ENCODE measurements at regions not wholly inside any gene's neighbourhood (a gene's known extent, or its start where the extent isn't known, plus 50 kb on each side); places are given as distances from the start of the nearest gene placed in this dataset.

DNA sequence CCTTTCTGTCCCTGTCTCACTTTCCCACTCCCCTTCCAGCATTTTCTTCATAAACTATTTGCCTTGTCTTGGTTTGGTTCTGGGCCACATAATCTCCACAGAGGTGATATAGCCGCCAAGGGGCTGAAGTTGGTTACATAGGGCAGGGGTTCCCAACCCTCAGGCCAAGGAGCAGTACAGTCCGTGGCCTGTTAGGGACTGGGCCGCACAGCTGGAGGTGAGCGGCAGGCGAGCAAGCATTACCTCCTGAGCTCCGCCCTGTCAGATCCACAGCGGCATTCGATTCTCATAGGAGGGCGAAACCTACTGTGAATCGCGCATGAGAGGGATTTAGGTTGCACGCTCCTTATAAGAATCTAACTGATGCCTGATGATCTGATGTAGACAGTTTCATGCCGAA lies 80.6 kb upstream of the HIF1A start:
- Histone ChIP-seq H3K14ac (ENCODE audit: insufficient read length) (no peak overlapping the region), H4K5ac (ENCODE audit: insufficient read length, low read depth, low read length) (no peak overlapping the region), H3K9ac (replicated peaks in 1 of 4; ENCODE audit: extremely low read depth in 1 of 4, low read depth in 3 of 4, low read length in 3 of 4) (no peak overlapping the region), H3K4me1 (replicated peaks in 1 of 4; ENCODE audit: control insufficient read depth in 3 of 4, insufficient read depth in 4 of 4, low read length in 3 of 4) (peaks cover 3 to 10% (median 8%) of the 10 kb centered on the region in 4 experiments; a peak in 6 of 7 replicates), H2BK12ac (ENCODE audit: low read depth, low read length) (0 out of 2 replicates have a peak overlapping the region, but pooled peaks have one; percentile 23), H4K20me1 (replicated peaks in 1 of 2; ENCODE audit: control insufficient read depth in 1 of 2, insufficient read depth in 2 of 2, low read length in 2 of 2) (no peaks in the 10 kb centered on the region), H3K23ac (ENCODE audit: insufficient read length) (no peak overlapping the region), H3K4me3 (ENCODE audit: extremely low read depth in 1 of 4, insufficient read depth in 2 of 4, low read depth in 3 of 4, low read length in 4 of 4) (no peak overlapping the region), H2BK5ac (ENCODE audit: low read depth, low read length) (no peak overlapping the region), H3K27me3 (replicated peaks in 1 of 4; ENCODE audit: control insufficient read depth in 3 of 4, extremely low read depth in 1 of 4, insufficient read depth in 3 of 4, low read length in 3 of 4) (no peaks in the 10 kb centered on the region), H3K36me3 (ENCODE audit: control insufficient read depth in 2 of 4, insufficient read depth in 4 of 4, low read length in 3 of 4) (no peaks in the 10 kb centered on the region), H2BK120ac (replicated peaks; ENCODE audit: low read depth, low read length) (no peak overlapping the region), H3K56ac (replicated peaks; ENCODE audit: insufficient read length, low read depth, low read length) (no peak overlapping the region), H3K4me2 (ENCODE audit: insufficient read depth in 1 of 2, low read depth in 2 of 2, low read length in 2 of 2) (no peak overlapping the region), H4K91ac (replicated peaks; ENCODE audit: insufficient read length, low read length) (no peak overlapping the region), H2BK15ac (ENCODE audit: low read length) (no peak overlapping the region), H3K23me2 (ENCODE audit: low read depth, low read length) (no peaks in the 10 kb centered on the region), H3K9me3 (ENCODE audit: insufficient read depth in 2 of 2, low read depth in 1 of 2, low read length in 1 of 2) (no peaks in the 10 kb centered on the region), H3K27ac (ENCODE audit: low read depth, low read length) (no peak overlapping the region), H4K8ac (ENCODE audit: extremely low read depth, insufficient read depth, low read length) (no peak overlapping the region), H3K4ac (replicated peaks; ENCODE audit: insufficient read length, low read depth, low read length) (no peak overlapping the region), H3K79me1 (ENCODE audit: low read depth, low read length) (no peaks in the 10 kb centered on the region), H2AFZ (ENCODE audit: low read length) (no peak overlapping the region), H3K18ac (ENCODE audit: extremely low read depth, low read length) (no peak overlapping the region), H3K79me2 (ENCODE audit: control insufficient read depth in 1 of 2, insufficient read depth in 2 of 2, low read length in 2 of 2) (no peaks in the 10 kb centered on the region), H2BK20ac (ENCODE audit: low read length) (no peak overlapping the region), H2AK5ac (ENCODE audit: low read depth, low read length) (no peak overlapping the region)
- TF ChIP-seq SP1 (IDR thresholded peaks at IDR 0.05; ENCODE audit: low read depth, low read length), result no peak
- FAIRE-seq, result no peak
- WGBS, 2 experiments (ENCODE audit: extremely low coverage in 1 of 2, insufficient coverage in 1 of 2, insufficient read length in 1 of 2, insufficient replicate concordance in 2 of 2, low coverage in 1 of 2, low lambda C conversion rate in 2 of 2, missing lambda C conversion rate in 1 of 2), result 88% methylated on average over 13 of the region's 13 CpGs; no CpG with 5 or more reads in 1 of the 2 experiments
- POLR2A ChIA-PET (ENCODE audit: partially characterized antibody), result no interaction called here
- CTCF ChIA-PET (ENCODE audit: partially characterized antibody), result no interaction called here
- DNase-seq (ENCODE audit: low read depth in 1 of 2, low spot score in 2 of 2), result no peak

Data from H1 (cell line).